Right cardiac atrium (tissue), 5 donors: ENCODE measurements at regions not wholly inside any gene's neighbourhood (a gene's known extent, or its start where the extent isn't known, plus 50 kb on each side); places are given as distances from the start of the nearest gene placed in this dataset.

Experiments
- ATAC-seq, 2 donors: fragments of 200-7000 bp; cut with Tn5 transposase; one replicate each; pipeline versions ENCODE4 v1.8.0 to v1.9.1; 2020; ENCODE audit warnings: moderate library complexity in 2 of 2, mild to moderate bottlenecking in 1 of 2
- DNase-seq, 3 donors: peaks; one replicate each; pipeline ENCODE4 v3.0.0-alpha.2; 2020
- H3K27ac ChIP-seq: one replicate; pipeline ENCODE4 v1.5.1; 2013; ENCODE audit warnings: mild to moderate bottlenecking, low read length, control low read depth, moderate library complexity
- H3K27me3 ChIP-seq: one replicate; pipeline ENCODE4 v1.6.1; 2013; ENCODE audit not compliant: control insufficient read depth, insufficient read depth
- H3K4me1 ChIP-seq: one replicate; pipeline ENCODE4 v1.6.1; 2013; ENCODE audit warnings: low read length; ENCODE audit not compliant: control insufficient read depth, insufficient read depth
- H3K4me3 ChIP-seq: one replicate; pipeline ENCODE4 v1.5.1; 2013; ENCODE audit warnings: low read length, control low read depth
- H3K9me3 ChIP-seq: one replicate; pipeline ENCODE4 v1.6.1; 2013; ENCODE audit warnings: low read length; ENCODE audit not compliant: control insufficient read depth
- WGBS: extraction: QIAGEN DNeasy Blood & Tissue Kit; methylation state at CpG from one replicate; pipeline ENCODE4 v1.1.7; 2013; 5-methylcytosine and 5-hydroxymethylcytosine counted together
- intact Hi-C, 4 donors: fragments of 100-400 bp; cut with DNase I; formaldehyde crosslinking; loops; one replicate each; pipeline versions ENCODE4 v1.11.0 to v1.14.0; 2022 to 2023
- donor health status: healthy with polysubstance abuse.
- donor health status: DM: no; HTN: yes; CAD: no.
- donor health status: DM: no; HTN: no; CAD: no.
- donor health status: DM: no; HTN: yes; CAD: no; lungs with severe emphysema.
- donor health status: DM: yes; HTN: yes; CAD: no.

- ATAC-seq (no peak), DNase-seq (no peak)
- Histone ChIP-seq H3K4me1 (no peaks in the 10 kb centered on the region), H3K27me3 (no peaks in the 10 kb centered on the region), H3K4me3 (no peak overlapping the region), H3K9me3 (no peaks in the 10 kb centered on the region), H3K27ac (no peak overlapping the region)
- WGBS = 42% methylated on average over 1 of the region's 1 CpG
- intact Hi-C loops = no loop called here
These were observed 349.2 kb upstream of the SALL1 start for GRCh38 chr16:51500306-51500705.

GRCh38 chr16:51497541-51498211 lies 346.6 kb upstream of the SALL1 start:
- whole genome bisulfite sequencing = 51% methylated on average over 2 of the region's 2 CpGs
- no peak for DNase-seq
- H3K9me3 ChIP-seq = no peaks in the 10 kb centered on the region
- no peak for ATAC-seq
- no peak overlapping the region for H3K4me3 ChIP-seq
- H3K4me1 ChIP-seq = no peaks in the 10 kb centered on the region
- intact Hi-C loops = no loop called here
- H3K27me3 ChIP-seq = no peaks in the 10 kb centered on the region
- H3K27ac ChIP-seq = no peak overlapping the region

GRCh38 chr16:51490866-51491265 lies 339.8 kb upstream of the SALL1 start:
- Histone ChIP-seq H3K4me3 (no peak overlapping the region), H3K27ac (no peak overlapping the region), H3K9me3 (no peaks in the 10 kb centered on the region), H3K4me1 (no peaks in the 10 kb centered on the region), H3K27me3 (no peaks in the 10 kb centered on the region)
- no peak for DNase-seq
- intact Hi-C loops = no loop called here
- no peak for ATAC-seq
- 15% methylated on average over 6 of the region's 6 CpGs for WGBS

GRCh38 chr16:51487880-51488279 lies 336.8 kb upstream of the SALL1 start:
- H3K27me3 ChIP-seq = no peaks in the 10 kb centered on the region
- intact Hi-C loops = no loop called here
- 79% methylated on average over 2 of the region's 2 CpGs for WGBS
- no peak overlapping the region for H3K27ac ChIP-seq
- no peaks in the 10 kb centered on the region for H3K4me1 ChIP-seq
- ATAC-seq (no peak), DNase-seq (no peak)
- H3K4me3 ChIP-seq = no peak overlapping the region
- no peaks in the 10 kb centered on the region for H3K9me3 ChIP-seq

GRCh38 chr16:51474414-51475091 lies 323.5 kb upstream of the SALL1 start:
- Histone ChIP-seq H3K27ac (no peak overlapping the region), H3K27me3 (no peaks in the 10 kb centered on the region), H3K4me3 (no peak overlapping the region), H3K9me3 (no peaks in the 10 kb centered on the region), H3K4me1 (no peaks in the 10 kb centered on the region)
- 90% methylated on average over 1 of the region's 1 CpG for WGBS
- intact Hi-C loops = no loop called here
- ATAC-seq (no peak), DNase-seq (no peak)

GRCh38 chr16:51473091-51473490 lies 322.0 kb upstream of the SALL1 start:
- intact Hi-C loops = no loop called here
- no peak overlapping the region for H3K4me3 ChIP-seq
- ATAC-seq (no peak), DNase-seq (no peak)
- H3K4me1 ChIP-seq = no peaks in the 10 kb centered on the region
- 74% methylated on average over 3 of the region's 3 CpGs for WGBS
- no peak overlapping the region for H3K27ac ChIP-seq
- H3K27me3 ChIP-seq = no peaks in the 10 kb centered on the region
- no peaks in the 10 kb centered on the region for H3K9me3 ChIP-seq

- ATAC-seq (no peak), DNase-seq (no peak)
- no peaks in the 10 kb centered on the region for H3K4me1 ChIP-seq
- 66% methylated on average over 4 of the region's 4 CpGs for WGBS
- intact Hi-C loops = no loop called here
- H3K9me3 ChIP-seq = no peaks in the 10 kb centered on the region
- no peaks in the 10 kb centered on the region for H3K27me3 ChIP-seq
- no peak overlapping the region for H3K27ac ChIP-seq
- no peak overlapping the region for H3K4me3 ChIP-seq
These were observed 319.4 kb upstream of the SALL1 start for GRCh38 chr16:51470492-51470891.

GRCh38 chr16:51464996-51465395 lies 313.9 kb upstream of the SALL1 start:
- H3K27me3 ChIP-seq = no peaks in the 10 kb centered on the region
- H3K9me3 ChIP-seq = no peaks in the 10 kb centered on the region

GRCh38 chr16:51461255-51461654 lies 310.2 kb upstream of the SALL1 start:
- Histone ChIP-seq H3K9me3 (no peaks in the 10 kb centered on the region), H3K27me3 (no peaks in the 10 kb centered on the region), H3K27ac (no peak overlapping the region), H3K4me1 (no peaks in the 10 kb centered on the region), H3K4me3 (no peak overlapping the region)
- DNase-seq = no peak
- intact Hi-C loops = no loop called here
- no peak for ATAC-seq
- 66% methylated on average over 4 of the region's 4 CpGs for WGBS

More at GRCh38 chr16:51464996-51465395, 313.9 kb upstream of the SALL1 start:
- H3K27ac ChIP-seq = no peak overlapping the region
- H3K4me1 ChIP-seq = no peaks in the 10 kb centered on the region
- 79% methylated on average over 5 of the region's 5 CpGs for WGBS
- H3K4me3 ChIP-seq = no peak overlapping the region
- ATAC-seq (no peak), DNase-seq (no peak)
- intact Hi-C loops = no loop called here

GRCh38 chr16:51458356-51459140 lies 307.5 kb upstream of the SALL1 start:
- ATAC-seq (no peak), DNase-seq (no peak)
- intact Hi-C loops = no loop called here
- no peaks in the 10 kb centered on the region for H3K27me3 ChIP-seq
- no peak overlapping the region for H3K4me3 ChIP-seq
- H3K9me3 ChIP-seq = no peaks in the 10 kb centered on the region
- H3K4me1 ChIP-seq = no peaks in the 10 kb centered on the region
- 69% methylated on average over 11 of the region's 11 CpGs for WGBS
- no peak overlapping the region for H3K27ac ChIP-seq

GRCh38 chr16:51457775-51458174 lies 306.7 kb upstream of the SALL1 start:
- Histone ChIP-seq H3K9me3 (no peaks in the 10 kb centered on the region), H3K4me3 (no peak overlapping the region), H3K27ac (no peak overlapping the region), H3K4me1 (no peaks in the 10 kb centered on the region), H3K27me3 (no peaks in the 10 kb centered on the region)
- WGBS = 79% methylated on average over 7 of the region's 7 CpGs
- DNase-seq = no peak
- intact Hi-C loops = no loop called here
- no peak for ATAC-seq
